ENCODE measurements at regions not wholly inside any gene's neighbourhood (a gene's known extent, or its start where the extent isn't known, plus 50 kb on each side); places are given as distances from the start of the nearest gene placed in this dataset.

- TF ChIP-seq, protein P1, sequence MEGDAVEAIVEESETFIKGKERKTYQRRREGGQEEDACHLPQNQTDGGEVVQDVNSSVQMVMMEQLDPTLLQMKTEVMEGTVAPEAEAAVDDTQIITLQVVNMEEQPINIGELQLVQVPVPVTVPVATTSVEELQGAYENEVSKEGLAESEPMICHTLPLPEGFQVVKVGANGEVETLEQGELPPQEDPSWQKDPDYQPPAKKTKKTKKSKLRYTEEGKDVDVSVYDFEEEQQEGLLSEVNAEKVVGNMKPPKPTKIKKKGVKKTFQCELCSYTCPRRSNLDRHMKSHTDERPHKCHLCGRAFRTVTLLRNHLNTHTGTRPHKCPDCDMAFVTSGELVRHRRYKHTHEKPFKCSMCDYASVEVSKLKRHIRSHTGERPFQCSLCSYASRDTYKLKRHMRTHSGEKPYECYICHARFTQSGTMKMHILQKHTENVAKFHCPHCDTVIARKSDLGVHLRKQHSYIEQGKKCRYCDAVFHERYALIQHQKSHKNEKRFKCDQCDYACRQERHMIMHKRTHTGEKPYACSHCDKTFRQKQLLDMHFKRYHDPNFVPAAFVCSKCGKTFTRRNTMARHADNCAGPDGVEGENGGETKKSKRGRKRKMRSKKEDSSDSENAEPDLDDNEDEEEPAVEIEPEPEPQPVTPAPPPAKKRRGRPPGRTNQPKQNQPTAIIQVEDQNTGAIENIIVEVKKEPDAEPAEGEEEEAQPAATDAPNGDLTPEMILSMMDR (IDR thresholded peaks at IDR 0.05; ENCODE audit: low read depth, low read length): no peak
- no peak for DNase-seq
- Histone ChIP-seq H3K4me3 (ENCODE audit: low read depth, low read length) (no peak overlapping the region), H3K27me3 (no peaks in the 10 kb centered on the region), H3K36me3 (no peaks in the 10 kb centered on the region), H3K4me1 (no peaks in the 10 kb centered on the region), H3K9me3 (no peaks in the 10 kb centered on the region)
These were observed 112.9 kb upstream of the RAB3GAP2 start for GRCh38 chr1:220385158-220385557.

GRCh38 chr1:220382994-220383393 is 110.7 kb upstream of the RAB3GAP2 start:
- no peak overlapping the region for H3K4me3 ChIP-seq (ENCODE audit: low read depth, low read length)
- H3K36me3 ChIP-seq: no peaks in the 10 kb centered on the region
- no peaks in the 10 kb centered on the region for H3K27me3 ChIP-seq
- H3K4me1 ChIP-seq: no peaks in the 10 kb centered on the region
- no peaks in the 10 kb centered on the region for H3K9me3 ChIP-seq
- no peak for DNase-seq
- TF ChIP-seq, protein P1 (IDR thresholded peaks at IDR 0.05; ENCODE audit: low read depth, low read length): no peak

DNA sequence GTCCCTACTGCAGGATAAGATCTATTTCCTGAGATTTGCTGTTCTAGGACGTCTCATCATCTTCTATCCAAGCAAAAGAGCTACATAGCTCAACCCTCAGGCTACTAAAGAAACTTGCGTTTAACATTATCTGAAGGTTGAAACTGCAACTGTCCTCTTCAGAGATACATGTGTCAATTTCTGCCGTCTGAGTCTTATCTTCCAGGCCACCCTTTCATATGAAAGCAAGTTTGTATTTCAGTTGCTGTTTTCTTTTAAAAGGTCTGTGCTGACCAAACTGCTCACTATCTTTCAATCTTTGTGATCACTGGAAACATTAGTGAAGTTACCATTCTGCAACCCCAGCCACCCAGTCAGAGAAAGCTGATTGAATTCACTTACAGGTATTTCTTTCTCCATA is 108.6 kb upstream of the RAB3GAP2 start:
- no peaks in the 10 kb centered on the region for H3K9me3 ChIP-seq
- DNase-seq: no peak
- no peaks in the 10 kb centered on the region for H3K27me3 ChIP-seq
- H3K4me3 ChIP-seq (ENCODE audit: low read depth, low read length): no peak overlapping the region
- TF ChIP-seq, protein P1 (IDR thresholded peaks at IDR 0.05; ENCODE audit: low read depth, low read length): no peak
- H3K36me3 ChIP-seq: no peaks in the 10 kb centered on the region
- no peaks in the 10 kb centered on the region for H3K4me1 ChIP-seq

- Histone ChIP-seq H3K27me3 (no peaks in the 10 kb centered on the region), H3K4me1 (no peaks in the 10 kb centered on the region), H3K36me3 (no peaks in the 10 kb centered on the region), H3K4me3 (ENCODE audit: low read depth, low read length) (no peak overlapping the region), H3K9me3 (0 out of 2 replicates have a peak, but pooled peaks cover 2% of the 10 kb centered on the region)
- DNase-seq: no peak
- TF ChIP-seq, protein P1 (IDR thresholded peaks at IDR 0.05; ENCODE audit: low read depth, low read length): no peak
These were observed 106.5 kb upstream of the RAB3GAP2 start for GRCh38 chr1:220378571-220379302.

DNA sequence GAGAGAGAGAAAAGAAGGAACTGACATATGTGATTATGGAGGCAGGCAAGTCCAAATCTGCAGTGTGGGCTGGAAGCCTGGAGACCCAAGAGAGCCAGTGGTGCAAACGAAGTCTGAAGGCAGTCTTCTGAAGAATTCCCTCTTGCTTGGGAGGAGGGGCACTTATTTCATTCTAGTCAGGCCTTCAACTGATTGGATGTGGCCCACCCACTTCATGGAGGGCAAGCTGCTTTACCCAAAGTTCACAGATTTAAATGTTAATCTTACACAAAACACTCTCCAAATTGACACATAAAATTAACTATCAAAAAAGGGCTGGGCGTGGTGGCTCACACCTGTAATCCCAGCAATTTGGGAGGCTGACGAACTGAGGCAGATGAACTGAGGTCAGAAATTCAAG is 103.5 kb upstream of the RAB3GAP2 start:
- H3K4me3 ChIP-seq (ENCODE audit: low read depth, low read length): no peak overlapping the region
- no peak for DNase-seq

GRCh38 chr1:220374449-220374848 is 102.2 kb upstream of the RAB3GAP2 start:
- Histone ChIP-seq H3K27me3 (no peaks in the 10 kb centered on the region), H3K9me3 (0 out of 2 replicates have a peak, but pooled peaks cover 2% of the 10 kb centered on the region), H3K4me1 (no peaks in the 10 kb centered on the region), H3K36me3 (no peaks in the 10 kb centered on the region), H3K4me3 (ENCODE audit: low read depth, low read length) (no peak overlapping the region)
- DNase-seq: no peak
- TF ChIP-seq, protein P1 (IDR thresholded peaks at IDR 0.05; ENCODE audit: low read depth, low read length): no peak

More for the DNA sequence above, 103.5 kb upstream of the RAB3GAP2 start:
- Histone ChIP-seq H3K36me3 (no peaks in the 10 kb centered on the region), H3K4me1 (no peaks in the 10 kb centered on the region), H3K9me3 (0 out of 2 replicates have a peak, but pooled peaks cover 2% of the 10 kb centered on the region), H3K27me3 (no peaks in the 10 kb centered on the region)
- TF ChIP-seq, protein P1 (IDR thresholded peaks at IDR 0.05; ENCODE audit: low read depth, low read length): no peak

Data from BE2C (cell line).